Mucosa of stomach (tissue), 1 donor: ENCODE measurements at regions not wholly inside any gene's neighbourhood (a gene's known extent, or its start where the extent isn't known, plus 50 kb on each side); places are given as distances from the start of the nearest gene placed in this dataset.
"Not testable (repeated sequence)": the region's sequence is repeated elsewhere in the genome, so short reads cannot be mapped to it uniquely, and the experiment has no call there.

Experiments
- H3K27me3 ChIP-seq: one replicate; pipeline ENCODE4 v1.7.0; 2013; ENCODE audit warnings: mild to moderate bottlenecking, low read length; ENCODE audit not compliant: control insufficient read depth, insufficient read depth
- H3K36me3 ChIP-seq: one replicate; pipeline ENCODE4 v1.7.0; 2013; ENCODE audit warnings: low read length; ENCODE audit not compliant: control insufficient read depth, insufficient read depth
- H3K4me1 ChIP-seq: one replicate; pipeline ENCODE4 v1.7.0; 2013; ENCODE audit warnings: mild to moderate bottlenecking, low read length; ENCODE audit not compliant: control insufficient read depth, insufficient read depth
- H3K4me3 ChIP-seq: one replicate; pipeline ENCODE4 v1.7.0; 2013; ENCODE audit warnings: low read length
- H3K9ac ChIP-seq: one replicate; pipeline ENCODE4 v1.7.0; 2013; ENCODE audit warnings: mild to moderate bottlenecking, low read length, moderate library complexity
- H3K9me3 ChIP-seq: one replicate; pipeline ENCODE4 v1.7.0; 2013; ENCODE audit warnings: mild to moderate bottlenecking, low read length, moderate library complexity; ENCODE audit not compliant: control insufficient read depth
- donor health status: Pancreatic carcinoma.

DNA sequence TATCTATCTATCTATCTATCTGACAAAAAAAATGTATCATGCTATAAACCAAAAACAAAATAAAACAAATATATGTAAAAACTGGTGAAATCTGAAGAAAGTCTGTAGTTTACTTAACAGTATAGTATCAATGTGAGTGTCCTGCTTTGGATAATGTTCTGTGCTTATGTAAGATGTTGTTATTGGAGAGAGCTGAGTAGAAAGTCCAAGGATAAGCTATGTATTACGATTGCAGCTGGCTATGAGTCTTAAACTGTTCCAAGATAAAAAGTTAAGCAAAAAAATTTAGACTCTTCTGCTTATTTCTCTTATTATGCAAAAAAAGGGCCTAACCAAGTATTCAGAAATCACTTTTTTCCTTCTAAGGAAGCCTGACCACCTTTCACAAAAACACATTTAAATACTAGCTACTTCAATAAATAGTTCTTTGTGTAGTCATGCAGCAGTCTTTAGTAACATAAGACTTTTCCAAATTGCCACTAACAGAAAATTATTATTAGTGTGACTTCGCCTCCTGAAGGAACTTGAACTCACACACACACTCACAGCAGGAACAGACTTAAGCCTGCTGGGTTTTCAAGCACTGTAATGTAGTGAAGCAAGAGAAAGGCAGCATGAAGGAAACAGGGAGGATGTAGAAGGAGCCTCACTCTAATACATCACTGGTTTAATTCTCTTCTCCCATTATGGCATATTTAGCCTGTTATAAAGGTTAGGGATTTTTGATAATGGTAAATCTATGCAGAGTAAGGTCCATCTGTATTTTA is 265.8 kb upstream of the GJE1 start:
- H3K4me1 ChIP-seq: no peaks in the 10 kb centered on the region
- no peaks in the 10 kb centered on the region for H3K27me3 ChIP-seq
- no peak overlapping the region for H3K4me3 ChIP-seq
- H3K9me3 ChIP-seq: no peaks in the 10 kb centered on the region
- no peak overlapping the region for H3K9ac ChIP-seq
- no peaks in the 10 kb centered on the region for H3K36me3 ChIP-seq

DNA sequence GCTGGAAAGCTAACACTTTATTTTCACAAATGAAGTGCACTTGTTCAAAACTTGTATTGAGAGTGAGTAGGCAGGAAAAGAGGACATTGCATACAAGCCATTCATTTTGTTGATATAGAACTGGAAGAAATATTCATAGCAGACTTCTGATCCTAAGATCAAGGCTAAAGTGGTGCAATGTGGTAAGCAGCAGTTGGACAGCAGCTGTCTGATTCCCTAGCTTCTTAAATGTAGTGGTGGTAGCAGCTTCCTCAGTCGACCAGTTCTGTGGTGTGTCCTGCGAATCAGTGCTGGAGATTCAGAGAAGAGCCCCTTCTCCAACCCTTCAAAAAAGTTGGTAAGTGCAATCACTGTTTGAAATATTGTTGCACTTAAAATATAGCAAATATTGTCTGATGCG is 281.7 kb upstream of the GJE1 start:
- no peaks in the 10 kb centered on the region for H3K4me1 ChIP-seq
- no peaks in the 10 kb centered on the region for H3K9me3 ChIP-seq
- H3K36me3 ChIP-seq: no peaks in the 10 kb centered on the region
- no peak overlapping the region for H3K4me3 ChIP-seq
- H3K9ac ChIP-seq: no peak overlapping the region
- H3K27me3 ChIP-seq: no peaks in the 10 kb centered on the region

GRCh38 chr6:141848029-141848890 is 284.5 kb upstream of the GJE1 start:
- H3K36me3 ChIP-seq: no peaks in the 10 kb centered on the region
- no peaks in the 10 kb centered on the region for H3K9me3 ChIP-seq
- no peak overlapping the region for H3K4me3 ChIP-seq
- no peaks in the 10 kb centered on the region for H3K27me3 ChIP-seq
- no peaks in the 10 kb centered on the region for H3K4me1 ChIP-seq
- H3K9ac ChIP-seq: no peak overlapping the region

DNA sequence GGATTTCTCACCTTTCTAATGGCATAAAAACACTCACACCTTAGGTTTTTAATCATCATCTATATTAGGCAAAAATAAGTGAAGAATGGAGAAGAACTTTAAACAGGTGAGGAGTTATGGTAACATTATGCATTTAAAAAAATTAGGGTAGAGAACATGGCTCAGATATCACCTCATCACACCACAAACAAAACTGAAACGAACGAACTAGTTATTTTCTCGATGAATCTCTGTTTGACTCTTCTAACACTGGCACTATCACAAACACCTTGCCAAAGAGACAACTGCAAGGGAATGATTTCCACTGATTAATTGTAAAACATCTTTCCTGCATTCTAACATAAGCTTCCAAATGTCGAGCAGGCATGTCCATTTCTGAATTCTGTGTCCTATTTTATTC is 286.1 kb upstream of the GJE1 start:
- no peaks in the 10 kb centered on the region for H3K9me3 ChIP-seq
- no peaks in the 10 kb centered on the region for H3K36me3 ChIP-seq
- H3K9ac ChIP-seq: no peak overlapping the region
- no peaks in the 10 kb centered on the region for H3K27me3 ChIP-seq
- no peaks in the 10 kb centered on the region for H3K4me1 ChIP-seq
- H3K4me3 ChIP-seq: no peak overlapping the region

DNA sequence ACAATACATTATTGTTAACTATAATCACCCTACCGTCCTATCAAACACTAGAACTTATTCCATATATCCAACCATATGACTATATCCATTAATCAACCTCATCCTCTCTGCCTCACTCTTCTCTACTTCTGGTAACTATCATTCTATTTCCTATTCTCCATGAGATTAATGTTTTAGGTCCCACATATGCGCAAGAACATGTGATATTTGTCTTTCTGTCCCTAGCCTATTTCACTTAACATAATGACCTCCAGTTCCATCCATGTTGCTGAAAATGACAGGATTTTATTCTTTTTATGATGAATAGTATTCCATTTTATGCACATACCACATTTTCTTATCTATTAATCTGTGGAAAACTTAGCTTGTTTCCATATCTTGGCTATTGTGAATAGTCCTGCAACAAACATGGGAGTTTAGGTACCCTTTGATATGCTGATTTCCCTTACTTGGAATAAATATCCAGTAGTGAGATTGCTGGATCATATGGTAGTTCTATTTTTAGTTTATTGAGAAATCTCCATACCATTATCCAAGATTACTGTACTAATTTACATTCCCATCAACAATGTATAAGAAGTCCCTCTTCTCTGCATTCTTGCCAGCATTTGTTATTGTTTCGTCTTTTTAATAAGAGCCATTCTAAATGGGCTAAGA is 289.4 kb upstream of the GJE1 start:
- Histone ChIP-seq H3K4me1 (no peaks in the 10 kb centered on the region), H3K9ac (no peak overlapping the region), H3K27me3 (no peaks in the 10 kb centered on the region), H3K9me3 (no peaks in the 10 kb centered on the region), H3K36me3 (no peaks in the 10 kb centered on the region), H3K4me3 (no peak overlapping the region)

- Histone ChIP-seq H3K4me3 (no peak overlapping the region), H3K9me3 (no peaks in the 10 kb centered on the region), H3K9ac (no peak overlapping the region), H3K27me3 (no peaks in the 10 kb centered on the region), H3K36me3 (no peaks in the 10 kb centered on the region), H3K4me1 (no peaks in the 10 kb centered on the region)
Measured at GRCh38 chr6:141833001-141833655, 299.6 kb upstream of the GJE1 start.

- Histone ChIP-seq H3K27me3 (no peaks in the 10 kb centered on the region), H3K4me3 (no peak overlapping the region), H3K9ac (no peak overlapping the region), H3K36me3 (no peaks in the 10 kb centered on the region), H3K4me1 (no peaks in the 10 kb centered on the region), H3K9me3 (no peaks in the 10 kb centered on the region)
Measured at GRCh38 chr6:141830530-141830929, 302.2 kb upstream of the GJE1 start.

DNA sequence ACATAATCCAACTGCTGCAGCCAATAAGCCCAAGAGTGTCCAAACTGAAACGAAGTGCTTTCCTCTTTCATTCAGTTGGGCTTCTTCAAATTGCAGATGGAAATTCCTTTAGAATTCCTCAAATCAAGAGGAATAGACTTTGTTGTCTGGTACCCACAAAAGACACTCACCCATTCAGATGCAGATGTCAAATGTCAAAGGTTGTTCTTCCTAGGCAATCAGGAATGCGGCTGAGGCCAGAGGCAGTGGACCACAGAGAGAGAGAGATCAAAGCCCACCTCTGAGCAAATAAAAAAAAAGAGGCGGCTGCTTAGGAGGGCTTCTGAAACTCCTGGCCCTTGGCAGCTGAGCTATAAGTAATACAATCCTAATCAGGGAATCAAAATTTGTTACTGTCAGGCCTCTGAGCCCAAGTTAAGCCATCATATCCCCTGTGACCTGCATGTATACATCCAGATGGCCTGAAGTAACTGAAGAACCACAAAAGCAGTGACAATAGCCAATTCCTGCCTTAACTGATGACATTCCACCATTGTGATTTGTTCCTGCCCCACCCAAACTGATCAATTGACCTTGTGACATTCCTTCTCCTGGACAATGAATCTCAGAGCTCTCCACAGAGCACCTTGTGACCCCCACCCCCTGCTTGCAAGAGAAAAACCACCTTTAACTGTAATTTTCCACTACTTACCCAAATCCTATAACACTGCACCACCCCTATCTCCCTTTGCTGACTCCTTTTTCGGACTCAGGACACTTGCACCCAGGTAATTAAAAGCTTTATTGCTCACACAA is 303.0 kb upstream of the GJE1 start:
- H3K27me3 ChIP-seq: no peaks in the 10 kb centered on the region
- H3K36me3 ChIP-seq: no peaks in the 10 kb centered on the region
- H3K9ac ChIP-seq: no peak overlapping the region
- no peak overlapping the region for H3K4me3 ChIP-seq
- H3K4me1 ChIP-seq: no peaks in the 10 kb centered on the region
- no peaks in the 10 kb centered on the region for H3K9me3 ChIP-seq

- H3K9ac ChIP-seq: no peak overlapping the region
- H3K9me3 ChIP-seq: no peaks in the 10 kb centered on the region
- no peaks in the 10 kb centered on the region for H3K27me3 ChIP-seq
- no peaks in the 10 kb centered on the region for H3K36me3 ChIP-seq
- H3K4me3 ChIP-seq: no peak overlapping the region
- no peaks in the 10 kb centered on the region for H3K4me1 ChIP-seq
Measured at GRCh38 chr6:141824350-141824749, 308.4 kb upstream of the GJE1 start.

DNA sequence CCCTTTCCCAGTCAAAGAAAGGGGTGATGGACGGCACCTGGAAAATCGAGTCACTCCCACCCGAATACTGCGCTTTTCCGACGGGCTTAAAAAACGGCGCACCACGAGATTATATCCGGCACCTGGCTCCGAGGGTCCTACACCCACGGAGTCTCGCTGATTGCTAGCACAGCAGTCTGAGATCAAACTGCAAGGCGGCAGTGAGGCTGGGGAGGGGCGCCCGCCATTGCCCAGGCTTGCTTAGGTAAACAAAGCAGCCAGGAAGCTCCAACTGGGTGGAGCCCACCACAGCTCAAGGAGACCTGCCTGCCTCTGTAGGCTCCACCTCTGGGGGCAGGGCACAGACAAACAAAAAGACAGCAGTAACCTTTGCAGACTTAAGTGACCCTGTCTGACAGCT is 317.7 kb upstream of the GJE1 start:
- H3K27me3 ChIP-seq, H3K4me1 ChIP-seq, H3K36me3 ChIP-seq, H3K9ac ChIP-seq, H3K4me3 ChIP-seq, H3K9me3 ChIP-seq: not testable (repeated sequence)

GRCh38 chr6:141809901-141810300 is 322.8 kb upstream of the GJE1 start:
- H3K36me3 ChIP-seq: no peaks in the 10 kb centered on the region
- no peak overlapping the region for H3K4me3 ChIP-seq
- no peaks in the 10 kb centered on the region for H3K9me3 ChIP-seq
- no peak overlapping the region for H3K9ac ChIP-seq
- no peaks in the 10 kb centered on the region for H3K27me3 ChIP-seq
- no peaks in the 10 kb centered on the region for H3K4me1 ChIP-seq
